H1 (cell line): ENCODE measurements at regions not wholly inside any gene's neighbourhood (a gene's known extent, or its start where the extent isn't known, plus 50 kb on each side); places are given as distances from the start of the nearest gene placed in this dataset.

ENCODE experiments used
- CTCF ChIA-PET: fragments of 300-600 bp; sonication (Branson Sonifier 250); formaldehyde crosslinking; loops from one replicate; lab custom pipeline; 2021; ENCODE audit not compliant: partially characterized antibody; lab: Charles Lee
- POLR2A ChIA-PET: fragments of 300-600 bp; sonication (Branson Sonifier 250); formaldehyde crosslinking; loops from one replicate; lab custom pipeline; 2021; ENCODE audit warnings: inconsistent platforms; ENCODE audit not compliant: partially characterized antibody; lab: Charles Lee
- DNase-seq, 2 experiments: peaks; one replicate each; pipeline versions ENCODE4 v3.0.0 to v3.0.0-alpha.2; 2010 to 2022; ENCODE audit warnings: low spot score in 2 of 2, low read depth in 1 of 2, mixed read lengths in 1 of 2
- FAIRE-seq: peaks from 2 replicates; lab custom pipeline; 2011; peaks lifted over from hg19 to GRCh38; lab: Jason Lieb, UNC
- H2AFZ ChIP-seq: 2 replicates; pipeline ENCODE4 v1.8.1; 2012; ENCODE audit warnings: low read length, inconsistent platforms
- H2AK5ac ChIP-seq: 2 replicates; pipeline ENCODE4 v1.6.1; 2013; ENCODE audit warnings: low read depth, low read length
- H2BK120ac ChIP-seq: replicated peaks from 2 replicates; pipeline ENCODE3; 2013; ENCODE audit warnings: low read depth, low read length, inconsistent platforms
- H2BK12ac ChIP-seq: 2 replicates; pipeline ENCODE4 v1.6.1; 2013; ENCODE audit warnings: low read depth, low read length
- H2BK15ac ChIP-seq: 2 replicates; pipeline ENCODE4 v1.6.1; 2013; ENCODE audit warnings: low read length
- H2BK20ac ChIP-seq: 2 replicates; pipeline ENCODE4 v1.6.1; 2013; ENCODE audit warnings: low read length
- H2BK5ac ChIP-seq: 2 replicates; pipeline ENCODE4 v1.6.1; 2013; ENCODE audit warnings: low read depth, low read length
- H3K14ac ChIP-seq: 2 replicates; pipeline ENCODE4 v1.6.1; 2013; ENCODE audit warnings: inconsistent platforms; ENCODE audit not compliant: insufficient read length
- H3K18ac ChIP-seq: 2 replicates; pipeline ENCODE4 v1.6.1; 2013; ENCODE audit warnings: low read length; ENCODE audit errors: extremely low read depth
- H3K23ac ChIP-seq: 2 replicates; pipeline ENCODE4 v1.6.1; 2013; ENCODE audit warnings: inconsistent platforms; ENCODE audit not compliant: insufficient read length
- H3K23me2 ChIP-seq: 2 replicates; pipeline ENCODE4 v1.6.1; 2013; ENCODE audit warnings: low read depth, low read length
- H3K27ac ChIP-seq: 2 replicates; pipeline ENCODE4 v1.6.1; 2011; ENCODE audit warnings: low read depth, low read length, inconsistent platforms
- H3K27me3 ChIP-seq, 4 experiments: replicated peaks in 1 of 4; 1 replicate in 1 of 4; 2 replicates in 3 of 4; pipeline versions ENCODE4 v1.6.1 to v1.8.1; 2011 to 2013; ENCODE audit warnings: low read length in 3 of 4, mild to moderate bottlenecking in 3 of 4, inconsistent platforms in 2 of 4, mixed read lengths in 2 of 4, moderate library complexity in 1 of 4; ENCODE audit not compliant: control insufficient read depth in 3 of 4, insufficient read depth in 3 of 4; ENCODE audit errors: extremely low read depth in 1 of 4
- H3K36me3 ChIP-seq, 4 experiments: 2 replicates each; pipeline versions ENCODE4 v1.6.1 to v1.8.1; 2011 to 2013; ENCODE audit warnings: mild to moderate bottlenecking in 4 of 4, low read length in 3 of 4, moderate library complexity in 2 of 4, control low read depth in 1 of 4, inconsistent platforms in 1 of 4; ENCODE audit not compliant: insufficient read depth in 4 of 4, control insufficient read depth in 2 of 4
- H3K4ac ChIP-seq: replicated peaks from 2 replicates; pipeline ENCODE3; 2013; ENCODE audit warnings: low read length, low read depth, mixed read lengths, inconsistent platforms; ENCODE audit not compliant: insufficient read length
- H3K4me1 ChIP-seq, 4 experiments: replicated peaks in 1 of 4; 1 replicate in 1 of 4; 2 replicates in 3 of 4; pipeline versions ENCODE4 v1.6.1 to v1.8.1; 2011 to 2013; ENCODE audit warnings: low read length in 3 of 4, inconsistent platforms in 2 of 4, mixed read lengths in 1 of 4; ENCODE audit not compliant: insufficient read depth in 4 of 4, control insufficient read depth in 3 of 4
- H3K4me2 ChIP-seq, 2 experiments: 2 replicates each; pipeline versions ENCODE4 v1.6.1 to v1.8.1; 2011 to 2013; ENCODE audit warnings: low read depth in 2 of 2, low read length in 2 of 2, control low read depth in 1 of 2, inconsistent platforms in 1 of 2, mild to moderate bottlenecking in 1 of 2; ENCODE audit not compliant: insufficient read depth in 1 of 2
- H3K4me3 ChIP-seq, 4 experiments: fragments of 200-600, 300-600 bp in 1 of 4; sonication (generic), shearing (Covaris generic), sonication (Bioruptor Twin) in 1 of 4; 2 replicates each; pipeline versions ENCODE4 v1.5.1 to v1.8.1; 2011 to 2016; ENCODE audit warnings: low read length in 4 of 4, low read depth in 3 of 4, control low read depth in 2 of 4, inconsistent platforms in 2 of 4, mild to moderate bottlenecking in 2 of 4, mixed read lengths in 1 of 4, moderate library complexity in 1 of 4; ENCODE audit not compliant: insufficient read depth in 2 of 4; ENCODE audit errors: extremely low read depth in 1 of 4
- H3K56ac ChIP-seq: replicated peaks from 2 replicates; pipeline ENCODE3; 2013; ENCODE audit warnings: low read depth, mild to moderate bottlenecking, mixed read lengths, low read length, inconsistent platforms; ENCODE audit not compliant: insufficient read length
- H3K79me1 ChIP-seq: 2 replicates; pipeline ENCODE4 v1.6.1; 2013; ENCODE audit warnings: low read depth, low read length, control low read depth
- H3K79me2 ChIP-seq, 2 experiments: 2 replicates each; pipeline versions ENCODE4 v1.6.1 to v1.8.1; 2012 to 2013; ENCODE audit warnings: low read length in 2 of 2, mild to moderate bottlenecking in 2 of 2, inconsistent platforms in 1 of 2; ENCODE audit not compliant: insufficient read depth in 2 of 2, control insufficient read depth in 1 of 2
- H3K9ac ChIP-seq, 4 experiments: replicated peaks in 1 of 4; 1 replicate in 1 of 4; 2 replicates in 3 of 4; pipeline versions ENCODE4 v1.6.1 to v1.8.1; 2011 to 2013; ENCODE audit warnings: low read depth in 3 of 4, low read length in 3 of 4, control low read depth in 2 of 4, mild to moderate bottlenecking in 2 of 4, moderate library complexity in 2 of 4, inconsistent platforms in 1 of 4; ENCODE audit errors: extremely low read depth in 1 of 4
- H3K9me3 ChIP-seq, 2 experiments: 2 replicates each; pipeline versions ENCODE4 v1.6.1 to v1.8.1; 2012 to 2013; ENCODE audit warnings: mild to moderate bottlenecking in 2 of 2, moderate library complexity in 2 of 2, control low read depth in 1 of 2, inconsistent platforms in 1 of 2, low read depth in 1 of 2, low read length in 1 of 2, mixed read lengths in 1 of 2; ENCODE audit not compliant: insufficient read depth in 2 of 2
- H4K20me1 ChIP-seq, 2 experiments: replicated peaks in 1 of 2; 2 replicates each; pipeline versions ENCODE3 to v1.8.1; 2011 to 2013; ENCODE audit warnings: inconsistent platforms in 2 of 2, low read length in 2 of 2, mild to moderate bottlenecking in 1 of 2; ENCODE audit not compliant: insufficient read depth in 2 of 2, control insufficient read depth in 1 of 2
- H4K5ac ChIP-seq: 2 replicates; pipeline ENCODE4 v1.6.1; 2013; ENCODE audit warnings: low read length, low read depth, mixed read lengths, inconsistent platforms; ENCODE audit not compliant: insufficient read length
- H4K8ac ChIP-seq: 2 replicates; pipeline ENCODE4 v1.8.0; 2013; ENCODE audit warnings: mild to moderate bottlenecking, moderate library complexity, low read length, inconsistent platforms; ENCODE audit not compliant: insufficient read depth; ENCODE audit errors: extremely low read depth
- H4K91ac ChIP-seq: replicated peaks from 2 replicates; pipeline ENCODE3; 2013; ENCODE audit warnings: low read length, mixed read lengths, inconsistent platforms; ENCODE audit not compliant: insufficient read length
- BACH1 ChIP-seq: IDR thresholded peaks from 2 replicates; pipeline ENCODE4 v1.6.1; 2012; ENCODE audit warnings: low read length, improper control_type of control experiment
- BCL11A ChIP-seq, 2 experiments: IDR thresholded peaks; one replicate each; pipeline ENCODE4 v1.6.1; 2011; ENCODE audit warnings: low read depth in 2 of 2, low read length in 2 of 2, mild to moderate bottlenecking in 2 of 2
- GABPA ChIP-seq: IDR thresholded peaks from 2 replicates; pipeline ENCODE4 v1.6.1; 2011; ENCODE audit warnings: mild to moderate bottlenecking, low read length, moderate library complexity, borderline replicate concordance; ENCODE audit not compliant: insufficient read depth
- HDAC6 ChIP-seq: IDR thresholded peaks from one replicate; pipeline ENCODE4 v1.7.1; 2012; ENCODE audit warnings: low read depth, mild to moderate bottlenecking, inconsistent platforms, low read length, moderate library complexity
- JUN ChIP-seq: IDR thresholded peaks from 2 replicates; pipeline ENCODE4 v1.6.1; 2011; ENCODE audit warnings: low read depth, mild to moderate bottlenecking, improper control_type of control experiment, low read length
- MAX ChIP-seq: IDR thresholded peaks from 2 replicates; pipeline ENCODE4 v1.6.1; 2012; ENCODE audit warnings: inconsistent platforms
- PHF8 ChIP-seq: fragments of 200-600 bp; sonication (generic); conservative IDR thresholded peaks from 2 replicates; pipeline ENCODE4 v1.7.1; 2012; ENCODE audit warnings: low read depth, mild to moderate bottlenecking, inconsistent platforms, low read length, moderate library complexity
- SIRT6 ChIP-seq: IDR thresholded peaks from one replicate; pipeline ENCODE4 v1.7.1; 2012; ENCODE audit warnings: low read length, inconsistent platforms
- SP4 ChIP-seq: IDR thresholded peaks from 2 replicates; pipeline ENCODE4 v1.6.1; 2012; ENCODE audit warnings: low read length, inconsistent platforms
- WGBS, 2 experiments: shearing (Covaris generic) in 1 of 2; methylation state at CpG; one replicate each; pipeline versions ENCODE4 v1.1.6 to v1.1.7; 2013 to 2015; ENCODE audit warnings: low lambda C conversion rate in 2 of 2, mixed read lengths in 2 of 2, inconsistent platforms in 1 of 2, low coverage in 1 of 2, missing lambda C conversion rate in 1 of 2; ENCODE audit not compliant: insufficient replicate concordance in 2 of 2, insufficient coverage in 1 of 2, insufficient read length in 1 of 2; ENCODE audit errors: extremely low coverage in 1 of 2, missing lambda C conversion rate in 1 of 2; 5-methylcytosine and 5-hydroxymethylcytosine counted together

DNA sequence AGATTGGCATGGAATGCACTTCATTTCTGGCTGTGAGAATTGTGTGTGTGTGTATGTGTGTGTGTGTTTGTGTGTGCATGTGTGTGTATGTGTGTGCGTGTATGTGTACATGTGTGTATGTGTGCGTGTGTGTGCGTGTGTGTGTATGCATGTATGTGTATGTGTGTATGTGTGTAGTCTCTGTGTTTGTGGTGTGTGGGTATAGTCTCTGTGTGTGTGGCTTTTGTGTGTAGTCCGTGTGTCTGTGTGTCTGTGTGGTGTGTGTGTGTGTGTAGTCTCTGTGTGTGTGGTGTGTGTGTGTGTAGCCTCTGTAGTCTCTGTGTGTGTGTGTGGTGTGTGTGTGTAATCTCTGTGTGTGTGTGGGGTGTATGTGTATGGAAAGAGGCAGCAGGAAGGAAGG is 247.3 kb upstream of the SOX11 start:
- Histone ChIP-seq H2BK15ac (no peak overlapping the region; the same call in 1 of the 2 replicates), H2AFZ (no peak overlapping the region), H3K18ac (no peak overlapping the region), H3K23me2 (peaks cover 5% of the 10 kb centered on the region; the same call in 1 of the 2 replicates), H2BK120ac (no peak overlapping the region), H3K36me3 (no peaks in the 10 kb centered on the region), H3K79me2 (no peaks in the 10 kb centered on the region), H3K27ac (no peak overlapping the region), H4K20me1 (no peaks in the 10 kb centered on the region), H4K5ac (no peak overlapping the region), H2BK12ac (peak overlapping the region; percentile 62; the same call in 1 of the 2 replicates), H3K4ac (no peak overlapping the region), H3K4me2 (no peak overlapping the region), H3K79me1 (no peaks in the 10 kb centered on the region), H3K9me3 (no peaks in the 10 kb centered on the region), H3K4me1 (no peaks in the 10 kb centered on the region), H3K23ac (no peak overlapping the region), H2BK5ac (no peak overlapping the region), H3K9ac (no peak overlapping the region), H3K56ac (peak overlapping the region; percentile 95), H2BK20ac (no peak overlapping the region), H3K4me3 (no peak overlapping the region), H3K27me3 (no peaks in the 10 kb centered on the region), H4K91ac (peak overlapping the region; percentile 60), H4K8ac (no peak overlapping the region), H2AK5ac (no peak overlapping the region), H3K14ac (no peak overlapping the region)
- FAIRE-seq (no peak), DNase-seq (no peak)
- ChIA-PET POLR2A (no interaction called here), CTCF (interaction anchor here (0.5 to 1.7 kb wide), 2 partner anchors 79 to 128 kb away, joined by 3 to 4 read pairs; no protein-coding TSS in a partner anchor)
- 92% methylated on average over 4 of the region's 4 CpGs; no CpG with 5 or more reads in 1 of the 2 experiments for WGBS, 2 experiments
- TF ChIP-seq SP4, result no peak
- no peak for TF ChIP-seq JUN
- no peak for TF ChIP-seq HDAC6
- TF ChIP-seq BACH1, result no peak
- TF ChIP-seq MAX, result no peak
- no peak for TF ChIP-seq PHF8
- no peak for TF ChIP-seq SIRT6
- TF ChIP-seq GABPA, result no peak
- no peak for TF ChIP-seq BCL11A (IDR thresholded peaks at IDR 0.05; ENCODE audit: low read depth in 2 of 2, low read length in 2 of 2)
